ENCODE measurements at regions not wholly inside any gene's neighbourhood (a gene's known extent, or its start where the extent isn't known, plus 50 kb on each side); places are given as distances from the start of the nearest gene placed in this dataset.

GRCh38 chr20:4082406-4083097 is 66.1 kb upstream of the SMOX start:
- Mint-ChIP-seq H3K4me3 (peak overlapping the region; percentile 78), H3K27ac (peak overlapping the region; percentile 92), H3K27me3 (ENCODE audit: insufficient read depth) (peaks cover 2% of the 10 kb centered on the region), H3K36me3 (ENCODE audit: low read depth) (peaks cover 8% of the 10 kb centered on the region), H3K4me1 (ENCODE audit: low read depth) (peaks cover 56% of the 10 kb centered on the region), H3K9me3 (peaks cover 10% of the 10 kb centered on the region)
- DNase-seq (ENCODE audit: low spot score): peak; percentile 50
- intact Hi-C loops (cut with micrococcal nuclease): loop anchor here (1.0 to 5.0 kb wide), 4 partner anchors 45 to 314 kb away; partner anchors contain the start of gene PANK2

- H3K27ac Mint-ChIP-seq: peak overlapping the region; percentile 92
- peak overlapping the region; percentile 9 for H3K4me3 Mint-ChIP-seq
- peaks cover 56% of the 10 kb centered on the region for H3K4me1 Mint-ChIP-seq (ENCODE audit: low read depth)
- intact Hi-C loops (cut with micrococcal nuclease): loop anchor here (5.0 kb wide), 1 partner anchor 44 kb away; no protein-coding TSS in a partner anchor
- peaks cover 8% of the 10 kb centered on the region for H3K36me3 Mint-ChIP-seq (ENCODE audit: low read depth)
- peaks cover 10% of the 10 kb centered on the region for H3K9me3 Mint-ChIP-seq
- no peak for DNase-seq (ENCODE audit: low spot score)
- peaks cover 2% of the 10 kb centered on the region for H3K27me3 Mint-ChIP-seq (ENCODE audit: insufficient read depth)
Observed at GRCh38 chr20:4081421-4081820, 66.1 kb upstream of the RNF24 start.

GRCh38 chr20:4076671-4077070 is 61.3 kb upstream of the RNF24 start:
- H3K27me3 Mint-ChIP-seq (ENCODE audit: insufficient read depth): peaks cover 2% of the 10 kb centered on the region
- H3K36me3 Mint-ChIP-seq (ENCODE audit: low read depth): peaks cover 2% of the 10 kb centered on the region
- no peak for DNase-seq (ENCODE audit: low spot score)
- H3K4me1 Mint-ChIP-seq (ENCODE audit: low read depth): peaks cover 40% of the 10 kb centered on the region
- intact Hi-C loops (cut with micrococcal nuclease): no loop called here
- H3K27ac Mint-ChIP-seq: no peak overlapping the region
- H3K9me3 Mint-ChIP-seq: peaks cover 3% of the 10 kb centered on the region
- no peak overlapping the region for H3K4me3 Mint-ChIP-seq

DNA sequence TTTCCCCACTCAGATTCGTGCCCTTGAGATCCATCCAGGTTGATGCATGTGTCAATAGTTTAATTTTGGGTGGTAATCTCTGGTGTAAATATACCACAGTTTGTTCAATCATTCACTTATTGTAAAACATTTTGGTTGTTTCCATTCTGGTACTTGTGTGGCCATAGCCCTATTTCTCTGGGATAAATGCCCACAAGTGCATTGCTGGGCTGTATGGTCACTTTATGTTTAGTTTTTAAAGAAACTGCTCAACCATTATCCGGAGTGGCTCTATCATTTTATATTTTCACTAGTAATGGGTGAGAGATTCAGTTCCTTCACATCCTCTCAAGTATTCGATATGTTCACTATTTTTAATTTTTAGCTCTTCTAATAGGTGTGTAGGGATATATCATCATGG is 60.7 kb upstream of the RNF24 start:
- H3K36me3 Mint-ChIP-seq (ENCODE audit: low read depth): no peaks in the 10 kb centered on the region
- no peak overlapping the region for H3K27ac Mint-ChIP-seq
- no peak overlapping the region for H3K4me3 Mint-ChIP-seq
- H3K4me1 Mint-ChIP-seq (ENCODE audit: low read depth): peaks cover 36% of the 10 kb centered on the region
- intact Hi-C loops (cut with micrococcal nuclease): no loop called here
- no peak for DNase-seq (ENCODE audit: low spot score)
- H3K27me3 Mint-ChIP-seq (ENCODE audit: insufficient read depth): peaks cover 2% of the 10 kb centered on the region
- no peaks in the 10 kb centered on the region for H3K9me3 Mint-ChIP-seq

- Mint-ChIP-seq H3K27me3 (ENCODE audit: insufficient read depth) (peaks cover 2% of the 10 kb centered on the region), H3K9me3 (peaks cover 1% of the 10 kb centered on the region), H3K36me3 (ENCODE audit: low read depth) (no peaks in the 10 kb centered on the region), H3K4me3 (no peak overlapping the region), H3K27ac (peak overlapping the region; percentile 61), H3K4me1 (ENCODE audit: low read depth) (peaks cover 36% of the 10 kb centered on the region)
- no peak for DNase-seq (ENCODE audit: low spot score)
- intact Hi-C loops (cut with micrococcal nuclease): no loop called here
Observed at GRCh38 chr20:4074877-4075455, 59.6 kb upstream of the RNF24 start.

GRCh38 chr20:4073852-4074741 is 58.7 kb upstream of the RNF24 start:
- H3K4me1 Mint-ChIP-seq (ENCODE audit: low read depth): peaks cover 36% of the 10 kb centered on the region
- H3K27ac Mint-ChIP-seq: peak overlapping the region; percentile 1
- peaks cover 2% of the 10 kb centered on the region for H3K27me3 Mint-ChIP-seq (ENCODE audit: insufficient read depth)
- H3K9me3 Mint-ChIP-seq: peaks cover 4% of the 10 kb centered on the region
- DNase-seq (ENCODE audit: low spot score): no peak
- H3K4me3 Mint-ChIP-seq: no peak overlapping the region
- intact Hi-C loops (cut with micrococcal nuclease): no loop called here
- no peaks in the 10 kb centered on the region for H3K36me3 Mint-ChIP-seq (ENCODE audit: low read depth)

DNA sequence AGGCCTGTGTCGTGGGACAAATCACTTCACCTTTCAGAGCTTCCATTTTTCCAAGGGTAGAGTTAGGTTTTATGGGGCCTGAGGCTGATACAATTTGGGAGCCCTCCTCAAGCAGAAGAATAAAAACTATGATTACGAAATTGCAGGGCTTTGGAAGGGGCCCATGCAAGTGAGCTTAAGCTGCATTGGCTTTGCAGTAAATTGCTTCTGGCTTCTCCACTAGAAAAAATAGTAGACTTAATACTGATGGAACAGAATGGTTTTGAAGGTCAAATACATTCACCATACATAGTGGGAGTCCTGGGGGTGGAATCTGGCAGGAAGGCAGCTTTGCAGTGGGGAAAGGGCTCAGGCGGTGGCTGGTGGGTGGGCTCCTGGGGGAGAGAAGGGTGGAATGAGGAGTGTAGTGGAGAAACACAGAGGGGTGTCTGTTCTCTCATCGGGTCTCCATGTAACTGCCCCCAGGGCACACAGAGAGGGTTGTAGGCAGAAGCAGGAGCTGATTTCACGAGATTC is 55.9 kb upstream of the RNF24 start:
- DNase-seq (ENCODE audit: low spot score): no peak
- intact Hi-C loops (cut with micrococcal nuclease): no loop called here
- Mint-ChIP-seq H3K27me3 (ENCODE audit: insufficient read depth) (no peaks in the 10 kb centered on the region), H3K27ac (no peak overlapping the region), H3K9me3 (peaks cover 4% of the 10 kb centered on the region), H3K4me3 (no peak overlapping the region), H3K36me3 (ENCODE audit: low read depth) (no peaks in the 10 kb centered on the region), H3K4me1 (ENCODE audit: low read depth) (peaks cover 35% of the 10 kb centered on the region)

GRCh38 chr20:4070323-4071177 is 55.2 kb upstream of the RNF24 start:
- intact Hi-C loops (cut with micrococcal nuclease): no loop called here
- Mint-ChIP-seq H3K36me3 (ENCODE audit: low read depth) (no peaks in the 10 kb centered on the region), H3K27me3 (ENCODE audit: insufficient read depth) (no peaks in the 10 kb centered on the region), H3K9me3 (peaks cover 4% of the 10 kb centered on the region), H3K27ac (peak overlapping the region; percentile 53), H3K4me1 (ENCODE audit: low read depth) (peaks cover 33% of the 10 kb centered on the region), H3K4me3 (no peak overlapping the region)
- DNase-seq (ENCODE audit: low spot score): no peak

GRCh38 chr20:4069751-4070150 is 54.4 kb upstream of the RNF24 start:
- no peak for DNase-seq (ENCODE audit: low spot score)
- Mint-ChIP-seq H3K4me1 (ENCODE audit: low read depth) (peaks cover 33% of the 10 kb centered on the region), H3K27ac (no peak overlapping the region), H3K36me3 (ENCODE audit: low read depth) (no peaks in the 10 kb centered on the region), H3K4me3 (no peak overlapping the region), H3K27me3 (ENCODE audit: insufficient read depth) (no peaks in the 10 kb centered on the region), H3K9me3 (peaks cover 4% of the 10 kb centered on the region)
- intact Hi-C loops (cut with micrococcal nuclease): no loop called here

- Mint-ChIP-seq H3K27me3 (ENCODE audit: insufficient read depth) (no peaks in the 10 kb centered on the region), H3K36me3 (ENCODE audit: low read depth) (no peaks in the 10 kb centered on the region), H3K4me3 (no peak overlapping the region), H3K9me3 (peaks cover 4% of the 10 kb centered on the region), H3K4me1 (ENCODE audit: low read depth) (peaks cover 30% of the 10 kb centered on the region), H3K27ac (no peak overlapping the region)
- intact Hi-C loops (cut with micrococcal nuclease): no loop called here
- DNase-seq (ENCODE audit: low spot score): no peak
Observed at GRCh38 chr20:4068708-4069107, 53.4 kb upstream of the RNF24 start.

GRCh38 chr20:4067600-4068261 is 52.4 kb upstream of the RNF24 start:
- intact Hi-C loops (cut with micrococcal nuclease): no loop called here
- no peak overlapping the region for H3K27ac Mint-ChIP-seq
- no peaks in the 10 kb centered on the region for H3K36me3 Mint-ChIP-seq (ENCODE audit: low read depth)
- no peaks in the 10 kb centered on the region for H3K27me3 Mint-ChIP-seq (ENCODE audit: insufficient read depth)
- no peak overlapping the region for H3K4me3 Mint-ChIP-seq
- peaks cover 4% of the 10 kb centered on the region for H3K9me3 Mint-ChIP-seq
- no peak for DNase-seq (ENCODE audit: low spot score)
- H3K4me1 Mint-ChIP-seq (ENCODE audit: low read depth): peaks cover 38% of the 10 kb centered on the region

DNA sequence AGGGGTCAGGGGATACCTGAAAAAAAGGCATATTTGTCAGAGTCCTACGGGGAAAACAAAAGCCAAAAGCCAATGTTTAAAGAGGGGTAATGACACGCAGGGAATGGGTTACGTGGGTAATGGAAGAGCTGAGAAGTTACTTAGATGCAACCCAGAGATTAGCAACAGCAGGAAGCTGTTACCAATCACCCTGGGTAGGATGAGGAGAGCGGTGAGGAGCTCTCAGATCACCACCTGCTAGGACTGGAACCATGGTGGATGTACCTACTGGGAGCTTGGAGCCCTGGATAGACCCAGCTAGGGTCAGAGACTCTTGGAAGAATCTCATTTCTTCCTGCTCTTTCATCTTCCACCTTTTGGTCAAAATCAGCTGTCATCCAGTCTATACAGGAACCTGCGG is 51.2 kb upstream of the RNF24 start:
- H3K36me3 Mint-ChIP-seq (ENCODE audit: low read depth): peaks cover 2% of the 10 kb centered on the region
- DNase-seq (ENCODE audit: low spot score): no peak
- intact Hi-C loops (cut with micrococcal nuclease): no loop called here
- H3K27me3 Mint-ChIP-seq (ENCODE audit: insufficient read depth): no peaks in the 10 kb centered on the region
- H3K4me1 Mint-ChIP-seq (ENCODE audit: low read depth): peaks cover 46% of the 10 kb centered on the region
- peaks cover 4% of the 10 kb centered on the region for H3K9me3 Mint-ChIP-seq
- no peak overlapping the region for H3K4me3 Mint-ChIP-seq
- no peak overlapping the region for H3K27ac Mint-ChIP-seq

All from activated T-helper 1 cell treated with anti-CD3 and anti-CD28 coated beads, Interleukin-12 subunit alpha, Interleukin-12 subunit beta, Interleukin-2, Interleukin-4 antibody, amounts not matched to agents 30 ng/mL and 10 ng/mL and 1 ng/mL, durations not matched to agents 14 hours and 24 hours and 36 hours (primary cell).